NOMO-1 treated with DMSO at 0.1 percent for 48 hours (cell line): ENCODE measurements at regions not wholly inside any gene's neighbourhood (a gene's known extent, or its start where the extent isn't known, plus 50 kb on each side); places are given as distances from the start of the nearest gene placed in this dataset.

Experiments used
- DNase-seq: peaks from one replicate; lab custom pipeline; 2025; ENCODE audit not compliant: unreplicated experiment; lab: John Stamatoyannopoulos, UW

DNA sequence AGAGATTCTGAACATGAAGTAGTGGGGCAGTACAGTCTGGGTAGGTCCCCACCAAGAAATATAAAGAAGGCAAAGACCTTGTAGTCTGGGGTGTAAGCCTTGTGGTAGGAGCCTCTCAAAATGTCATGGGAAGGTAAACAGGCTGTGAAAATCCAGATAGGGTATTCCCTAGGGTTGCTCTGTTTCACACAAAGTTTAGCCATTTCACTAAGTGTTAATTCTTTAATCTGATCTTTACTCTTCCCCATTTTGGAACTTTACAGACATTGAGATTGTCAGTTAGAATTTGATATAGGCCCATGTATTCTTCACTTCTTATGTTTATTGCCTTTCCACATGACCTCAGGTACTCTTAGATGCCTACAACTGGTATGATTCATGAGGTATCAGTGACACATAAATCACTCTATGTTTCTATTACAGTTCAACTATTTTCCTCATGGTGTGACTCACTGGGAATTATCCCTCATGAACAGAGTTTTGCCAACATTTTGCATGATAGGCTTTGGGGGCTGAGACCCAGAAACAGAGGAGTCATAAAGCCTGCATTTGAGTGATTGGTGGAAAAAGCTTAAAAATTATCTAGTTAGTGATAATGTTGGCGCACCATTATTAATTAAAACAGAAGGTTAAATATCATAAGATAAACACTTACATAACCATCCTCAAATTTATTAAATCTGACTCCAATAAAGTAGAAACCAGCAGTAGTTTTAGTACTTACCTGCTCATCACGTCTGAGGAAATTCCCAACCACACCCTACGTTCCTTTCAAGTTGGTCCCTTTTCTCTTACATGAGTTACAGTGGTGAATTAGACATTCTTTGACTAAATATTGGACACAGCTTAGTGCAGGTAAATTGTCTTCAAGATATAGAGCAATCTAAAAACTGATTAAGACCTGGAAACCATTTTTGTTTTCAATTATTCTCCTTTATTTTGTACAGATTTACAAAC lies 399.8 kb upstream of the MEF2C start:
- no peak for DNase-seq

DNA sequence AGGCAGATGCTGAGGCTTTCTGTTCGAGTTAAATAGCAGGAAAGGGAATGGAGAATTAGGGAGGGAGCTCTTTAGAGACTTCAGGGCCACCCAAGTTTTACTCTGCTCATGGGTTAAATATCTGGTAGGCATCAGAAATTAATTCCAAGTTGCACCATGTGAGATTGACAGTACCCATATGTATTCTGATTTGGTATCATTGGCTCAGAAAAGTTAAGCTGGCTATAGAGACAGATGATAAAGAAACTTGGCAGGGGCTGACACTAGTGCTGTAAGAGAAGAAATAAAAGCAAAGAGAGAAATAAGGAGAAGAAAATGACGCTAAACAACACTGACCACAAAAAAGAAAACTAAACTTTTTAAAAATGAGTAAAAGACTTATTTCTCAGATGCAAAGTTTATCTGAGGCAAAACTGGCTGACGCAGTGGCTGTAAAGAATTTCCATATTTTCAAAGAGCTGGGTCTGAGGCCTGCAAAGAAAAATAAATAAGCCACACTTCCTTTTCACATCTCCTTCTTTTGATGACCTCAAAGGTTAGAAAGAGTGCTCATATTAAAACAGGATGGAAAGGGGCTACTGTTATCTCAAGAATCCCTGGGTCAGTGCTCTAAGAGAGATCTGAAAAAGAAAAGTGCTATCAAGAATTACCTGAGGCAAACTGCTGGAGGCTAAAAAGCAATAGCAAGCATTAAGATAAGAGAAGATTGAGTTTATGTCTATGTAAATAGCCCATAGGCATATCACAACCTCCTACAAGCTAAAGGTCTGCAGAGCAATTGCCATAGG lies 399.0 kb upstream of the MEF2C start:
- no peak for DNase-seq

- DNase-seq: no peak
Observed at GRCh38 chr5:89281211-89281610, 398.2 kb upstream of the MEF2C start.

DNA sequence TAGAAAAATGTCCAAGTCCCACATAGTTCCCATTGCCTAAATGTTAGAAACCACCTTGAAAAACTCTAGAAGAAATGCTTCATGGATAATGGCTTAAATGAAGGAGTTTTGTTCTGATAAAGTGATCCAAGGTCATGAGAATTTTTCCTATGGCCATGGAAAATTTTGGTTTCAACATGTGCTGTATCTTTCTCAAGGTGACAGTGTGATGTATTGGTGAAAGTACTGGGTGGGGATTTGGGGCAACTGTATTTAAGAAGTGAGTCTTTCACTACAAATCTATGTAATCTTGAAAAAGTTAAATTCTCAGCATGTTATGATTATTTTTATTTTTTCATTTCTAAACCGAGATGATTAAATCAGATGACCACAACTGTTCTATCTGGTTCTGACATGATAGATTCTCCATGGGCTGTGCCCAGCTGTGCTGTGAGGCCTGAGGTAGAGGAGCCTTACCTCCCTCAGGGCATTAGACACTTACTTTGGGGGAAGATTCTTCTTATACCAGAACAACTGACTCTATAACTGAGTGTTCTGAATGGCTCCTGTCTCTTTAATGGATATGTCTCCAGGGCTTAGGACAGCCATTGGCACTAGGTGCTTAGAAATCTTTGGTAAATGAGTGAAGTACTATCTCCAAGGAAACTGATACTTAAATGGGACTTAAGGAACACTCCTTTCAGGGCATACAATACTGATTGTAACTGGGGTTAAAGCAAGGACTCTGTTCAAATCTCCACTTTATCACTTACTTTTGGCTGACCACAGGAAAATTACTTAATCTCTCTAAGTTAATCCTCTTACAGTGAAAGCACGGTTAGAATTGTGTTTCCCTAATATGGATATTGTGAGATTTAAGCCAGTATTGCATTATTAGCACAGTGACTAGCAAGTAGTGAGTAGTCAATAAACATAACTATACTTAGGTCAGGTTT lies 397.4 kb upstream of the MEF2C start:
- DNase-seq: no peak

DNA sequence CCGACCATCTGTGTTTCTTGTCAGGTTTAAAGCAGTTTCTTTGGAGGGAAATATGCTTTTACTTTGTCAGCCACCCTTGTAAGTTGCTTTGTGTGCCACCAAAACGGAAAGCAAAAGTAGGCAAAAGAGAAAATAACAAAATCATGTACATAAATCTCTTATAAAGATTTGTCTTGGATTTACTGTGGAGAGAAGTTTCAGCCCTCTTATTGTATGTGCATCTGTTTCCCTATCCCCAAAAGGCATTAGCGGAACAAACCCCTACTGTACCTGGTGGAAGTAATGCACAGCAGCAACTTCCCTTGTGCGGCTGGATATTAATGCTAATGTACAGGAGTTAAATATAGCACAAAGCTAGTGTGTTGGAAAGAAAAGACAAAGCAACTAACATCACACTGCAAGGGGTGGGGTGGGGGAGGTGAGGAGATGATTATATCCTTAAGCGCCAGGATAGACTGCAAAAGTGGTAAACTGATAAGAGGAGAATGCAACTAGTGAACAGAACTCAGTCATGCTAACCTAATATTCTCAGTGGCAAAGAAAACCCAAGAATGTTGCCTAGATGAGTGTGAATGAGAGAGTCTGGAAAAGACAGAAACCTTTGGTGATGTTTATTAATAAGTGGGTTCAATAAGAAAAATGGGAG lies 396.5 kb upstream of the MEF2C start:
- no peak for DNase-seq

GRCh38 chr5:89277816-89278215 lies 394.8 kb upstream of the MEF2C start:
- DNase-seq: no peak

GRCh38 chr5:89276566-89277305 lies 393.8 kb upstream of the MEF2C start:
- no peak for DNase-seq

- DNase-seq: no peak
Observed at GRCh38 chr5:89275066-89275855, 392.3 kb upstream of the MEF2C start.

DNA sequence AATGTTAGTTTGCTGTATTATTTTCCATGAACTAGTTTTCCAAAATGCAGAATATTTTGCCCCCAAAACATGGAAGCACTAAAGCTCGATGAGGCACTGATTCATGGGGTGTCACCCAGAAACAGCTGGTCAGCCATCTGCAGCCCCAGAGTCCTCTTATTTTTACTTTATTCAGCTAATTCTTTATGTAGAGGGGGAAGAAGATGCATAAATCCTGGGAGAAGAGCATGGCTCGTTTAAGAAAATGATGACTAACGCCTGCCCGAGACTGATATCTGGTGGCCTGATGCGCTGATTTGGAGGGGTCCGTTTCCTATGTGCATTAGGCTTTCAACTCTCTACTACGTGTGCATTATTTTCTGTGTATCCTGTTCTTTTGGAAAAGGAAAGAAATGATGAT lies 390.3 kb upstream of the MEF2C start:
- no peak for DNase-seq

- no peak for DNase-seq
Observed at GRCh38 chr5:89270901-89271300, 387.9 kb upstream of the MEF2C start.

DNA sequence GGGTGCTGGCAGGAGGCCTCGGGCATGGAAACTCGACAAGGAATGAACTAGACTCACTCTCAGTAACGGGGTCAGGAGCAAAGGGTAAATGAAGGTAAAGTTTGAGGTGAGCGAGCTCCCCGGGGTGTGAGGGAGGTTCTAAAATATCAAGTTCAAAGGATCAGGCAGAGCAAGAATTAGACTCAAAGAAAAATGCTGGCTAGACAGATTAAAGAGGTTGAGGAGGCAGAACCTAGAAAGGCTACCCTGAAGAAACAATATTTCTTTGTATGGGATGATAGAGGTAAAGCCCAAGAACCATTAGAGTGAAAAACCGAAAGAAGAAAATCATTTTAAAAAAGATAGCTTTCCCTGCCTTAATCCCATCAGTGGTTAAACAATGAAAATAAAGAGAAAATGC lies 386.7 kb upstream of the MEF2C start:
- no peak for DNase-seq

GRCh38 chr5:89268460-89268859 lies 385.5 kb upstream of the MEF2C start:
- DNase-seq: peak; percentile 76

- peak; percentile 55 for DNase-seq
Observed at GRCh38 chr5:89267788-89268187, 384.8 kb upstream of the MEF2C start.

DNA sequence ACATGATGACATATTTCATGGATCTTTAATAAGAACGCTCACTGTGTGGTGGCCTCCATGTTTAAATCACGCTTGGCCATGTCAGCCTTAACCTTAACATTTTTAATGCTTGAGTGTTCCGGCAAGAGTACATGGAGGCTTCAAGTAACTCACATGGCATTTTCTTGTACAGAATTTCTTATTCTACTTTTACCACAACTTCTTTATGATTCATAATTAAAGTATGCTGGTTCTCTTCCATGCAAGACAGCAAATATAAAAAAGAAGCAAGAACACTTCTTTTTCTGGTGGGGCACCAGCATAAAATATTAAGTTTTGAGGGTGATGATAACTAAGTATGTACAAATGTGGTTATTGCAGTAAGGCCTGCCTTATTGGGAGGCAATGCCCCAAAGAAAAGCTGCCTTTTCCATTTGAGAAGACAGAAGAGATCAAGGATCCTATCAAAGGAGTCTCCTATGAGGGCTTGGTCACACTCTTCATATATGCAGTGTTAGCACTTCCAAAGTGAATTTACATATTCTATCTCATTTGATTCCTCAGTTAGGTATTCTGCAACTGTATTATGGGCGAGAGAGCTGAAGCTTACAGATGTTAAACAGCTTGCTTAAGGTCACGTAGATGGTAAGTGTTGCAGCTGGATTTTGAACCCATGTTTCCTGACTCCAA lies 382.7 kb upstream of the MEF2C start:
- no peak for DNase-seq

GRCh38 chr5:89263846-89264245 lies 380.9 kb upstream of the MEF2C start:
- no peak for DNase-seq

- no peak for DNase-seq
Observed at GRCh38 chr5:89262030-89262429, 379.0 kb upstream of the MEF2C start.

DNA sequence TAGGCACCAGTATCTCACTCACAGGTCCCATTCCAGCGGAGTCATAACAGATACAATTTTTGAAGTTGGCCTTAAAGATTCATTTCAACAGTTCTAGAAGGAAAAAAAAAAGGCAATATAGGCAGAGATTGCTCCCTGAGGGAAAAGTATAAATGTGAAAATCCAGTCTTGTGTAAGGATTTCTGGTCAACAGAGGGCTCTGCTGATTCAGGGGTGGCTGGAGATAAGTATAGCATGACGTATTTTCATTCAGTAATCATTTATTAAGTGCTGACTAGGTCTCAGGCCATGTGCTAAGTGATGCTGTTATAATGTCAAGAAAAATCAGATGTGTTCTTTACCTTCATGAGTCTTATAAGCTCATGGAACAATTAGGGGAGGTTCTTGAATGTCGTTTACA lies 377.3 kb upstream of the MEF2C start:
- DNase-seq: no peak

GRCh38 chr5:89255845-89256463 lies 373.0 kb upstream of the MEF2C start:
- peak; percentile 25 for DNase-seq
